ENCODE measurements at regions not wholly inside any gene's neighbourhood (a gene's known extent, or its start where the extent isn't known, plus 50 kb on each side); places are given as distances from the start of the nearest gene placed in this dataset.

DNA sequence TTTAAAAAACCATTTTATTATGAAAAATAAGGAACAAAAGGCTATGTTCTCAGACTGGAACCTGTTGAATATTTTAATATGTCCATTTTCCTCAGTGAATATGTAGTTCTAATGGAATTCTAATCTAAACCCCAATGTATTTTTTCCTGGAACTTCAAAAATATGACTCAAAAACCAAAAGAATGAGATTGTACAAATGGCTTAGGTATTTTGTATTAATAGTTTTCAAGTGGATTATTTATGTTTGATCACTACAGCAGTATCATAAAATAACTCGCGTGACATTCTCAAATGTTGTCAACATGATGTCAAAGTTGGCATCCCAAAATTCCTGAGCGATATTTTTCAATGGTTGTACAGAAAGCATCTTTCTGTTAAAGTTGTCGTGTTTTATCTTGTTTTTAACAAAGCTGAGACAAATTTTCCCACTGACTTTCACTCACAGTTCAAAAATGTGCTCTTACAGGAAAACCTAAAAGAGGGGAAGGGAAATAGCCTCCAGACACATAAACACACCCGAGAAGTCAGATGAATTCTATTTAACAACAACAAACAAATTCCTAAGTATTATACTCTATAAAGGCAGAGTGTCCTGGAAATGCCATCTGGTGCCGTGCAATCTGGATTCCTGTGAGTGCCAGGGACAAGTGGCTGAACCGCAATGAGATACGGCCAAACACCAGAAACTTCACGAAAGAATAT is 68.1 kb upstream of the TAS2R1 start:
- no peak for ATAC-seq (replicated peaks)
- DNase-seq = no peak
- Mint-ChIP-seq H3K36me3 (no peaks in the 10 kb centered on the region), H3K4me3 (no peak overlapping the region), H3K27ac (no peak overlapping the region), H3K27me3 (no peaks in the 10 kb centered on the region), H3K9me3 (peaks cover 0 to 4% of the 10 kb centered on the region in 2 donors), H3K4me1 (no peaks in the 10 kb centered on the region)

DNA sequence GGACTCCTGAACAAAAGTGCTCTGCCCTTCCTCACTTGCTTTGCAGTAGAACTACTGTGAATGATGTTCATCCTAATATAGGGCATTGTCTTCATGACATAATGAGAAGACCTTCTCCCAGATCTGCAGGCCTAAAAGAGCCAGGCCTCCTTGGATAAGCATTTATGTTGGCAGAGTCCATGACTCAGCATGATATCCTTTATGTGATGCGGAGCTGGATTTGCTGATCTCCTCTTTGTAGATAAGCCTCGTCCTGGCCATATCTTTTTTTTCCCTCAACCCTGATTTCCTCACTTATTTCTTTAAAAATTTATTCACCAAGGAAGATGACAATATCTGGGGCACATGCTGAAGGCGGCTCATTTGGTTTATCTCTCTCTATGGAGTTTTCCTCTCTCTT is 62.4 kb upstream of the TAS2R1 start:
- DNase-seq (no peak), ATAC-seq (replicated peaks) (no peak)
- Mint-ChIP-seq H3K36me3 (no peaks in the 10 kb centered on the region), H3K9me3 (peaks cover 0 to 2% of the 10 kb centered on the region in 2 donors), H3K4me1 (no peaks in the 10 kb centered on the region), H3K27ac (no peak overlapping the region), H3K4me3 (no peak overlapping the region), H3K27me3 (no peaks in the 10 kb centered on the region)

DNA sequence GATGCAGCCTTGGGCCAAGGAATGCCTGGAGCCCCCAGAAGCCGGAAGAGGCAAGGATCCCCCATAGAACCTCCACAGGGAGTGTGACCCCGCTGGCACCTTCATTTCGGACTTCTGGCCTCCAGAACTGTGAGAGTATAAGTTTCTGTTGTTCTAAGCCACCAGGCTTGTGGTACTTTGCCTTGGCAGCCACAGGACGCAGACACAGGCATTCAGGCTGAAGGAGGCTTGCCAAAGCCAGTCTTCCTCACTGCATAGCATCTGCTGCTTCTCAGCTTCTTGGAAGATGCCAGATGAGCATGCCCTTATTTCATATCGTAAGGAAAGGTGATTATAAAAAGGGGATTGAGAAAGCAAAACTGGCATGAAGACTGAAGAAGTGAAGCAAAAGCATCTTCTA is 61.1 kb upstream of the TAS2R1 start:
- no peak overlapping the region for H3K4me3 Mint-ChIP-seq
- no peaks in the 10 kb centered on the region for H3K27me3 Mint-ChIP-seq
- peaks cover 0 to 2% of the 10 kb centered on the region in 2 donors for H3K9me3 Mint-ChIP-seq
- DNase-seq (no peak), ATAC-seq (replicated peaks) (no peak)
- H3K4me1 Mint-ChIP-seq = no peaks in the 10 kb centered on the region
- no peaks in the 10 kb centered on the region for H3K36me3 Mint-ChIP-seq
- H3K27ac Mint-ChIP-seq = no peak overlapping the region

DNA sequence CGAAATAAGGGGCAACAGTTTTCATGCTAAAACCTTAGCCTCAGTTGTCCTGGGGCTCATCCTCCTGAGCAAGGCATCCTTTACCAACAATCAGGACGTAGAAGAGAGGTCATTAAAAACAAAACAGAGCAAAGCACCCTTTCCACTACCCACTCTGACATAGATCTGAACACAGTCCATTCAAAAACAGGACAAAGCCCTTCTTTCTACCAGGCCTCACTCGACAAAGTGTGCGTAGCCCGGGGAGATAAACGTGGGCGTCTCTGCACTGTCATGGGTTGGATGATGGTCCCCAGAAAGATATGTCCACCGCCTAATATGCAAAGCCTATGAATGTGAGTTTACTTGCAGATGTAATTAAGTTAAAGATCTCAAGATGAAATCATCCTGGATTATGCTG is 60.6 kb upstream of the TAS2R1 start:
- no peak for DNase-seq
- H3K4me3 Mint-ChIP-seq = no peak overlapping the region
- no peak overlapping the region for H3K27ac Mint-ChIP-seq
- H3K9me3 Mint-ChIP-seq = peaks cover 0 to 2% of the 10 kb centered on the region in 2 donors
- H3K36me3 Mint-ChIP-seq = no peaks in the 10 kb centered on the region
- H3K27me3 Mint-ChIP-seq = no peaks in the 10 kb centered on the region
- no peak for ATAC-seq (replicated peaks)
- no peaks in the 10 kb centered on the region for H3K4me1 Mint-ChIP-seq

DNA sequence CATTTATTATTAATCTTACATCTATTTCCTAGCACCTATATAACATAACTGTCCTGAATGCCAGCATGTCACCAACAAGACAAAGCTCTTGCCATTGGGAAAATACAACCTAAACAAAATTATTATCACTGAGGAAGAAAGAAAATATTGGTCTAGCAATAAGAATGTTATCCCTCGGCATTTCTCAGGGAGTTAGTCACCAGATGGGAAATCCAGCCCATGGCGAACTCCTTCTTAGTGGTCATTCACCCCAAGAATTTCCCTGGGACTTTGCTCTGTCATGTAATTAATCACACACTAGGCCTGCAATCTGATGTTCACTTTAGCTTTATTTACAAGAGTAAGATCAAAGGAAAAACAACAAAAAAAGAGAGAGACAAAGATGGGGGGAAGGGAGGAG is 56.1 kb upstream of the TAS2R1 start:
- H3K27ac Mint-ChIP-seq = no peak overlapping the region
- no peaks in the 10 kb centered on the region for H3K36me3 Mint-ChIP-seq
- H3K27me3 Mint-ChIP-seq = no peaks in the 10 kb centered on the region
- DNase-seq (no peak), ATAC-seq (replicated peaks) (no peak)
- no peak overlapping the region for H3K4me3 Mint-ChIP-seq
- H3K9me3 Mint-ChIP-seq = peaks cover 0 to 2% of the 10 kb centered on the region in 2 donors
- H3K4me1 Mint-ChIP-seq = no peaks in the 10 kb centered on the region

DNA sequence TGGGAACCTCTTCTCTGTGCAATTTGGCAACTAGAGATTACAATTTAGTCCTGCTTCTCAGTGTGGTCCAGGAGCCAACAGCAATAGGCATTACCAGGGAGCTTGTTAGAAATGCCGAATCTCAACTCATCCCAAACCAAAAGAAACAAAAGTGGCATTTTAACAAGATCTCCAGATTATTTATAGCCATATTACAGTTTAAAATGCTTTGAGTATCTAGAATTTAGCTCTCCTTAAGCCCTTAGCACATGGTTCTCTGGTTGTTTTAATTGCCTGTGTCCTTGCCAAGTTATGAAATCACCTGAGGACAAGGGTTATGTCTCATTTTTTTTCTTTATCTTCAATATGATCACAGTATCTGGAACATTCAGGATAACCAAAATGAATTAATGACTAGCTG is 51.6 kb upstream of the TAS2R1 start:
- Mint-ChIP-seq H3K36me3 (no peaks in the 10 kb centered on the region), H3K4me1 (no peaks in the 10 kb centered on the region), H3K27ac (no peak overlapping the region), H3K4me3 (no peak overlapping the region), H3K9me3 (peaks cover 0 to 10% of the 10 kb centered on the region in 2 donors), H3K27me3 (no peaks in the 10 kb centered on the region)
- ATAC-seq (replicated peaks) (no peak), DNase-seq (no peak)

Measured in stimulated activated naive B cell treated with anti-CD40 and anti-IgM and Interleukin-4, amounts not matched to agents 10 μg/mL and 1 μg/mL and 100 μg/mL, for 72 hours (primary cell).